K562 (cell line): ENCODE measurements at regions not wholly inside any gene's neighbourhood (a gene's known extent, or its start where the extent isn't known, plus 50 kb on each side); places are given as distances from the start of the nearest gene placed in this dataset.

Source experiments
- BCL6 ChIP-seq: fragments of 250-450 bp; sonication (Bioruptor Pico); IDR thresholded peaks from 2 replicates; pipeline ENCODE4 v1.4.0; 2020
- CREB1 ChIP-seq, 2 experiments: sonication (generic) in 1 of 2; formaldehyde crosslinking in 1 of 2; IDR thresholded peaks; 2 replicates each; pipeline versions ENCODE4 v1.6.1 to v1.8.0; 2012 to 2022; ENCODE audit warnings: inconsistent platforms in 1 of 2, mild to moderate bottlenecking in 1 of 2, missing genetic modification reagents in 1 of 2, moderate library complexity in 1 of 2
- FOXA3 ChIP-seq, 2 experiments: fragments of 450-650 bp in 1 of 2; sonication (generic) in 1 of 2; formaldehyde crosslinking; IDR thresholded peaks in 1 of 2; conservative IDR thresholded peaks in 1 of 2; 2 replicates each; pipeline versions ENCODE4 v1.4.0 to v1.8.0; 2020 to 2022; ENCODE audit warnings: mild to moderate bottlenecking in 2 of 2, missing genetic modification reagents in 1 of 2
- FOXK2 ChIP-seq, 2 experiments: fragments of 450-650 bp; IDR thresholded peaks in 1 of 2; conservative IDR thresholded peaks in 1 of 2; 2 replicates each; pipeline ENCODE4 v1.6.1; 2016; ENCODE audit warnings: low read depth in 2 of 2, mild to moderate bottlenecking in 1 of 2
- GABPA ChIP-seq: fragments of 200-800 bp; sonication (Bioruptor generic); conservative IDR thresholded peaks from 2 replicates; pipeline ENCODE4 v1.6.1; 2016; ENCODE audit warnings: low read depth, missing genetic modification characterization, missing compliant biosample characterization
- HNRNPH1 ChIP-seq: fragments of 200-400 bp; formaldehyde crosslinking; optimal IDR thresholded peaks from 2 replicates; pipeline ENCODE3; 2017; ENCODE audit warnings: low read depth, mild to moderate bottlenecking, low read length, moderate library complexity
- NEUROD1 ChIP-seq: fragments of 150-350 bp; IDR thresholded peaks from 2 replicates; pipeline ENCODE4 v1.6.1; 2014; ENCODE audit warnings: borderline replicate concordance, low read length, low read depth; ENCODE audit not compliant: partially characterized antibody
- PRMT5 ChIP-seq: sonication (generic); formaldehyde crosslinking; IDR thresholded peaks from 2 replicates; pipeline ENCODE4 v1.5.0; 2020; ENCODE audit warnings: missing genetic modification reagents
- RAD51 ChIP-seq: fragments of 450-650 bp; IDR thresholded peaks from 2 replicates; pipeline ENCODE4 v1.7.1; 2016; ENCODE audit warnings: low read depth, mild to moderate bottlenecking, borderline replicate concordance
- ZNF395 ChIP-seq: fragments of 200-800 bp; sonication (Bioruptor generic); IDR thresholded peaks from 2 replicates; pipeline ENCODE4 v1.6.1; 2017; ENCODE audit warnings: missing genetic modification characterization, missing compliant biosample characterization
- ZNF551 ChIP-seq: fragments of 250-450 bp; sonication (Bioruptor Pico); IDR thresholded peaks from 2 replicates; pipeline ENCODE4 v1.5.0; 2021; ENCODE audit warnings: mild to moderate bottlenecking, moderate library complexity
- TF ChIP-seq, protein P1 (sequence below), 2 experiments: fragments of 450-650 bp; IDR thresholded peaks; 2 replicates each; pipeline ENCODE4 v1.6.1; 2018; ENCODE audit warnings: mild to moderate bottlenecking in 2 of 2, low read depth in 1 of 2; ENCODE audit not compliant: partially characterized antibody in 2 of 2
- TF ChIP-seq, protein P2 (sequence below): fragments of 150-350 bp; conservative IDR thresholded peaks from 2 replicates; pipeline ENCODE4 v1.6.1; 2014; ENCODE audit warnings: low read length
- TF ChIP-seq, protein P3 (sequence below), 2 experiments: fragments of 200-800 bp in 1 of 2; sonication (Bioruptor generic) in 1 of 2; sonication (generic) in 1 of 2; formaldehyde crosslinking in 1 of 2; IDR thresholded peaks in 1 of 2; conservative IDR thresholded peaks in 1 of 2; 2 replicates each; pipeline versions ENCODE4 v1.5.0 to v1.6.1; 2016 to 2020; ENCODE audit warnings: missing compliant biosample characterization in 1 of 2, missing genetic modification characterization in 1 of 2, missing genetic modification reagents in 1 of 2
- TF ChIP-seq, protein P4 (sequence below): fragments of 250-450 bp; sonication (Bioruptor Pico); IDR thresholded peaks from 2 replicates; pipeline ENCODE4 v1.8.0; 2021; ENCODE audit warnings: mild to moderate bottlenecking, moderate library complexity

GRCh38 chrX:542179-542578, 88.4 kb upstream of the SHOX start (continued):
- TF ChIP-seq, protein P1, sequence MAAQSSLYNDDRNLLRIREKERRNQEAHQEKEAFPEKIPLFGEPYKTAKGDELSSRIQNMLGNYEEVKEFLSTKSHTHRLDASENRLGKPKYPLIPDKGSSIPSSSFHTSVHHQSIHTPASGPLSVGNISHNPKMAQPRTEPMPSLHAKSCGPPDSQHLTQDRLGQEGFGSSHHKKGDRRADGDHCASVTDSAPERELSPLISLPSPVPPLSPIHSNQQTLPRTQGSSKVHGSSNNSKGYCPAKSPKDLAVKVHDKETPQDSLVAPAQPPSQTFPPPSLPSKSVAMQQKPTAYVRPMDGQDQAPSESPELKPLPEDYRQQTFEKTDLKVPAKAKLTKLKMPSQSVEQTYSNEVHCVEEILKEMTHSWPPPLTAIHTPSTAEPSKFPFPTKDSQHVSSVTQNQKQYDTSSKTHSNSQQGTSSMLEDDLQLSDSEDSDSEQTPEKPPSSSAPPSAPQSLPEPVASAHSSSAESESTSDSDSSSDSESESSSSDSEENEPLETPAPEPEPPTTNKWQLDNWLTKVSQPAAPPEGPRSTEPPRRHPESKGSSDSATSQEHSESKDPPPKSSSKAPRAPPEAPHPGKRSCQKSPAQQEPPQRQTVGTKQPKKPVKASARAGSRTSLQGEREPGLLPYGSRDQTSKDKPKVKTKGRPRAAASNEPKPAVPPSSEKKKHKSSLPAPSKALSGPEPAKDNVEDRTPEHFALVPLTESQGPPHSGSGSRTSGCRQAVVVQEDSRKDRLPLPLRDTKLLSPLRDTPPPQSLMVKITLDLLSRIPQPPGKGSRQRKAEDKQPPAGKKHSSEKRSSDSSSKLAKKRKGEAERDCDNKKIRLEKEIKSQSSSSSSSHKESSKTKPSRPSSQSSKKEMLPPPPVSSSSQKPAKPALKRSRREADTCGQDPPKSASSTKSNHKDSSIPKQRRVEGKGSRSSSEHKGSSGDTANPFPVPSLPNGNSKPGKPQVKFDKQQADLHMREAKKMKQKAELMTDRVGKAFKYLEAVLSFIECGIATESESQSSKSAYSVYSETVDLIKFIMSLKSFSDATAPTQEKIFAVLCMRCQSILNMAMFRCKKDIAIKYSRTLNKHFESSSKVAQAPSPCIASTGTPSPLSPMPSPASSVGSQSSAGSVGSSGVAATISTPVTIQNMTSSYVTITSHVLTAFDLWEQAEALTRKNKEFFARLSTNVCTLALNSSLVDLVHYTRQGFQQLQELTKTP (IDR thresholded peaks at IDR 0.05; ENCODE audit: low read depth in 1 of 2, partially characterized antibody in 2 of 2): peak in 1 of 2 experiments; percentile 67
- TF ChIP-seq RAD51: no peak
- TF ChIP-seq, protein P2, sequence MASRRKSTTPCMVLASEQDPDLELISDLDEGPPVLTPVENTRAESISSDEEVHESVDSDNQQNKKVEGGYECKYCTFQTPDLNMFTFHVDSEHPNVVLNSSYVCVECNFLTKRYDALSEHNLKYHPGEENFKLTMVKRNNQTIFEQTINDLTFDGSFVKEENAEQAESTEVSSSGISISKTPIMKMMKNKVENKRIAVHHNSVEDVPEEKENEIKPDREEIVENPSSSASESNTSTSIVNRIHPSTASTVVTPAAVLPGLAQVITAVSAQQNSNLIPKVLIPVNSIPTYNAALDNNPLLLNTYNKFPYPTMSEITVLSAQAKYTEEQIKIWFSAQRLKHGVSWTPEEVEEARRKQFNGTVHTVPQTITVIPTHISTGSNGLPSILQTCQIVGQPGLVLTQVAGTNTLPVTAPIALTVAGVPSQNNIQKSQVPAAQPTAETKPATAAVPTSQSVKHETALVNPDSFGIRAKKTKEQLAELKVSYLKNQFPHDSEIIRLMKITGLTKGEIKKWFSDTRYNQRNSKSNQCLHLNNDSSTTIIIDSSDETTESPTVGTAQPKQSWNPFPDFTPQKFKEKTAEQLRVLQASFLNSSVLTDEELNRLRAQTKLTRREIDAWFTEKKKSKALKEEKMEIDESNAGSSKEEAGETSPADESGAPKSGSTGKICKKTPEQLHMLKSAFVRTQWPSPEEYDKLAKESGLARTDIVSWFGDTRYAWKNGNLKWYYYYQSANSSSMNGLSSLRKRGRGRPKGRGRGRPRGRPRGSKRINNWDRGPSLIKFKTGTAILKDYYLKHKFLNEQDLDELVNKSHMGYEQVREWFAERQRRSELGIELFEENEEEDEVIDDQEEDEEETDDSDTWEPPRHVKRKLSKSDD: peak; percentile 83
- TF ChIP-seq FOXA3 (CRISPR knock-in tag; conservative IDR thresholded peaks at IDR 0.05 in 1 of 2, IDR thresholded peaks at IDR 0.05 in 1 of 2): peak; percentile 62 to 93; a peak in 3 of 4 replicates
- TF ChIP-seq, protein P3, sequence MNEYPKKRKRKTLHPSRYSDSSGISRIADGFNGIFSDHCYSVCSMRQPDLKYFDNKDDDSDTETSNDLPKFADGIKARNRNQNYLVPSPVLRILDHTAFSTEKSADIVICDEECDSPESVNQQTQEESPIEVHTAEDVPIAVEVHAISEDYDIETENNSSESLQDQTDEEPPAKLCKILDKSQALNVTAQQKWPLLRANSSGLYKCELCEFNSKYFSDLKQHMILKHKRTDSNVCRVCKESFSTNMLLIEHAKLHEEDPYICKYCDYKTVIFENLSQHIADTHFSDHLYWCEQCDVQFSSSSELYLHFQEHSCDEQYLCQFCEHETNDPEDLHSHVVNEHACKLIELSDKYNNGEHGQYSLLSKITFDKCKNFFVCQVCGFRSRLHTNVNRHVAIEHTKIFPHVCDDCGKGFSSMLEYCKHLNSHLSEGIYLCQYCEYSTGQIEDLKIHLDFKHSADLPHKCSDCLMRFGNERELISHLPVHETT (CRISPR knock-in tag; conservative IDR thresholded peaks at IDR 0.05 in 1 of 2, IDR thresholded peaks at IDR 0.05 in 1 of 2): peak in 1 of 2 experiments; percentile 86; a peak in 2 of 4 replicates
- TF ChIP-seq BCL6: peak; percentile 36; the same call in 1 of the 2 replicates
- no peak for TF ChIP-seq HNRNPH1
- peak; percentile 93 to 96 for TF ChIP-seq FOXK2 (conservative IDR thresholded peaks at IDR 0.05 in 1 of 2, IDR thresholded peaks at IDR 0.05 in 1 of 2; ENCODE audit: low read depth in 2 of 2)
- no peak for TF ChIP-seq ZNF551
- no peak for TF ChIP-seq NEUROD1
- TF ChIP-seq CREB1 (IDR thresholded peaks at IDR 0.05): no peak
- TF ChIP-seq CREB1 (CRISPR knock-in tag; IDR thresholded peaks at IDR 0.05): no peak
- TF ChIP-seq, protein P4, sequence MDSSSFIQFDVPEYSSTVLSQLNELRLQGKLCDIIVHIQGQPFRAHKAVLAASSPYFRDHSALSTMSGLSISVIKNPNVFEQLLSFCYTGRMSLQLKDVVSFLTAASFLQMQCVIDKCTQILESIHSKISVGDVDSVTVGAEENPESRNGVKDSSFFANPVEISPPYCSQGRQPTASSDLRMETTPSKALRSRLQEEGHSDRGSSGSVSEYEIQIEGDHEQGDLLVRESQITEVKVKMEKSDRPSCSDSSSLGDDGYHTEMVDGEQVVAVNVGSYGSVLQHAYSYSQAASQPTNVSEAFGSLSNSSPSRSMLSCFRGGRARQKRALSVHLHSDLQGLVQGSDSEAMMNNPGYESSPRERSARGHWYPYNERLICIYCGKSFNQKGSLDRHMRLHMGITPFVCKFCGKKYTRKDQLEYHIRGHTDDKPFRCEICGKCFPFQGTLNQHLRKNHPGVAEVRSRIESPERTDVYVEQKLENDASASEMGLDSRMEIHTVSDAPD (CRISPR knock-in tag): no peak
- peak; percentile 94 for TF ChIP-seq ZNF395 (CRISPR knock-in tag)
- TF ChIP-seq PRMT5 (CRISPR knock-in tag): no peak
- peak; percentile 85 for TF ChIP-seq GABPA (tag)
